Fibroblast of lung (primary cell): ENCODE measurements at regions not wholly inside any gene's neighbourhood (a gene's known extent, or its start where the extent isn't known, plus 50 kb on each side); places are given as distances from the start of the nearest gene placed in this dataset.

Source experiments
- DNase-seq, 2 donors: peaks; one replicate each; pipeline versions ENCODE4 v3.0.0 to v3.0.0-alpha.2; 2010; ENCODE audit warnings: low read depth in 2 of 2
- H2AFZ ChIP-seq: 2 replicates; pipeline ENCODE4 v1.5.1; 2012; ENCODE audit warnings: low read length, control low read depth, inconsistent platforms
- H3K27ac ChIP-seq: 2 replicates; pipeline ENCODE4 v1.5.1; 2011; ENCODE audit warnings: low read length, control low read depth; ENCODE audit not compliant: insufficient read depth
- H3K27me3 ChIP-seq: 2 replicates; pipeline ENCODE4 v1.5.1; 2011; ENCODE audit warnings: mild to moderate bottlenecking, low read length; ENCODE audit not compliant: control insufficient read depth, insufficient read depth
- H3K36me3 ChIP-seq: 2 replicates; pipeline ENCODE4 v1.5.1; 2011; ENCODE audit warnings: low read length; ENCODE audit not compliant: control insufficient read depth, insufficient read depth
- H3K4me1 ChIP-seq: 2 replicates; pipeline ENCODE4 v1.5.1; 2011; ENCODE audit warnings: low read length; ENCODE audit not compliant: control insufficient read depth, insufficient read depth; ENCODE audit errors: extremely low read depth
- H3K4me2 ChIP-seq: 2 replicates; pipeline ENCODE4 v1.5.1; 2011; ENCODE audit warnings: low read length, control low read depth; ENCODE audit not compliant: insufficient read depth; ENCODE audit errors: extremely low read depth
- H3K4me3 ChIP-seq, 4 experiments: fragments of 200-600 bp in 1 of 4; sonication (generic) in 1 of 4; replicated peaks in 1 of 4; 2 replicates each; pipeline ENCODE4 v1.5.1; 2011 to 2016; ENCODE audit warnings: low read length in 4 of 4, low read depth in 3 of 4, mild to moderate bottlenecking in 3 of 4, control low read depth in 2 of 4, inconsistent platforms in 1 of 4, mixed read lengths in 1 of 4; ENCODE audit not compliant: insufficient read depth in 1 of 4; ENCODE audit errors: control extremely low read depth in 1 of 4
- H3K79me2 ChIP-seq: 2 replicates; pipeline ENCODE4 v1.5.1; 2012; ENCODE audit warnings: mild to moderate bottlenecking, low read length, inconsistent platforms; ENCODE audit not compliant: control insufficient read depth, insufficient read depth
- H3K9ac ChIP-seq: 2 replicates; pipeline ENCODE4 v1.5.1; 2011; ENCODE audit warnings: mild to moderate bottlenecking, low read length, control low read depth; ENCODE audit not compliant: insufficient read depth
- H3K9me3 ChIP-seq: 2 replicates; pipeline ENCODE4 v1.5.1; 2012; ENCODE audit warnings: low read depth, low read length; ENCODE audit not compliant: control insufficient read depth, insufficient read depth
- H4K20me1 ChIP-seq: 2 replicates; pipeline ENCODE4 v1.5.1; 2011; ENCODE audit warnings: low read length; ENCODE audit not compliant: control insufficient read depth, insufficient read depth; ENCODE audit errors: extremely low read depth
- EZH2 ChIP-seq: IDR thresholded peaks from 2 replicates; pipeline ENCODE4 v1.5.1; 2012; ENCODE audit warnings: low read length, control low read depth, mild to moderate bottlenecking; ENCODE audit errors: missing control alignments
- TF ChIP-seq, protein P1 (sequence below), 2 donors: IDR thresholded peaks in 1 of 2; conservative IDR thresholded peaks in 1 of 2; 1 replicate in 1 of 2; 2 replicates in 1 of 2; pipeline ENCODE4 v1.5.1; 2011 to 2012; ENCODE audit warnings: low read length in 2 of 2, control low read depth in 1 of 2, inconsistent platforms in 1 of 2, low read depth in 1 of 2, mild to moderate bottlenecking in 1 of 2

DNA sequence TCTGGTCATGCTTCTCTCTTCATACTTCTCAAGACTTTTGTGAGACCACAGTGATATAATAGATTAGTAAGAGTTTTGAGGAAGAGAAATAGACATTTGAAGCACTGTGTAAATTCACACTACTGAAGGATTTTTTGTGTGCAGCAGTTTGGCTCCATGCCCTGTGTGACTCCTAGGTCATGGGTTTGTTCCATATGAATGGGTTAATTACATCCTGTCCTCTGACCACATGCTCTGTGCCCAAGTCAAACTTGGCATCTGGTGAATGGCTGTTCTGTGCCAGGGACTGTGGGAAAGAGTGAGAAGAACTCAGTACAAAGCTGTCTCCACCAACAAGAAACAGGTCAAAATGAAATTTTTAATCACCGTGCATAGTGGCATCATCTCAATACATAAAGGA lies 304.0 kb downstream of the LNPK start:
- Histone ChIP-seq H2AFZ (no peak overlapping the region), H3K4me2 (no peak overlapping the region), H3K4me1 (no peaks in the 10 kb centered on the region), H3K4me3 (no peak overlapping the region), H3K27ac (no peak overlapping the region), H3K36me3 (no peaks in the 10 kb centered on the region), H3K27me3 (no peaks in the 10 kb centered on the region), H3K9ac (no peak overlapping the region), H3K79me2 (no peaks in the 10 kb centered on the region), H3K9me3 (no peaks in the 10 kb centered on the region), H4K20me1 (no peaks in the 10 kb centered on the region)
- TF ChIP-seq EZH2, result no peak
- TF ChIP-seq, protein P1, sequence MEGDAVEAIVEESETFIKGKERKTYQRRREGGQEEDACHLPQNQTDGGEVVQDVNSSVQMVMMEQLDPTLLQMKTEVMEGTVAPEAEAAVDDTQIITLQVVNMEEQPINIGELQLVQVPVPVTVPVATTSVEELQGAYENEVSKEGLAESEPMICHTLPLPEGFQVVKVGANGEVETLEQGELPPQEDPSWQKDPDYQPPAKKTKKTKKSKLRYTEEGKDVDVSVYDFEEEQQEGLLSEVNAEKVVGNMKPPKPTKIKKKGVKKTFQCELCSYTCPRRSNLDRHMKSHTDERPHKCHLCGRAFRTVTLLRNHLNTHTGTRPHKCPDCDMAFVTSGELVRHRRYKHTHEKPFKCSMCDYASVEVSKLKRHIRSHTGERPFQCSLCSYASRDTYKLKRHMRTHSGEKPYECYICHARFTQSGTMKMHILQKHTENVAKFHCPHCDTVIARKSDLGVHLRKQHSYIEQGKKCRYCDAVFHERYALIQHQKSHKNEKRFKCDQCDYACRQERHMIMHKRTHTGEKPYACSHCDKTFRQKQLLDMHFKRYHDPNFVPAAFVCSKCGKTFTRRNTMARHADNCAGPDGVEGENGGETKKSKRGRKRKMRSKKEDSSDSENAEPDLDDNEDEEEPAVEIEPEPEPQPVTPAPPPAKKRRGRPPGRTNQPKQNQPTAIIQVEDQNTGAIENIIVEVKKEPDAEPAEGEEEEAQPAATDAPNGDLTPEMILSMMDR (conservative IDR thresholded peaks at IDR 0.05 in 1 of 2, IDR thresholded peaks at IDR 0.05 in 1 of 2; ENCODE audit: low read depth in 1 of 2, low read length in 2 of 2), result no peak
- no peak for DNase-seq

DNA sequence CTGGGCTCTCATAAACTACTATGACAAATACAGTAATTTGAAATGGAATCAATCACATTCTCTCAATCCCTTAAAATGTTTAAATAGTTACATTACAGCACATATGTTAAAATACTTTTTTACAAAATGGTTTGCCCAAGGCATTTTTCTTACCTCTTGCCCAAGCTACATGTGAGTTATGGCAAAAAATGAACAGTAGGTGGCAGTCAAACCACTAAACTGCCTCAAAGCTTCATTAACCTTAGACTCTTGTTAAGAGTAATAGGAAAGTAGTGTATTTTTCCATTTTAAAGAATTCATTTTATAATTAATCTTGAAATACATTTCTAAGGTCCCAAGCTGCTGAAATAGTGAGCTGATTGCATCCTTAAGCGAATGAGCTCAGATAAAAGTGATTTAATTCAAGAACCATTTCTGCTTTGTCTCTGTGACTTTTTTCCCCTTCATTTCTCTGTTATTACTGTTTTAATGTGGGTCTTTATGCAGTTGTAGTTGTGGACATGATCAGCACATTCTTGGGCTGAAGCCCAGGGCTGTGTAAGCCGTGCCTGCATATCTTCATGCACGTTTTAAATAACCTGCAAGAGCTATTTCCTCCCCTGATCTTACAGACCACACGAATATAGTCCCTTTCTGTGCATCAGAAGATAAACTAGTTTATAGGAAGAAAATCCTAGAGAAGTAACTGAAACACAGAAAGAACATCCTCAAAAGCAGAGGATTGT lies 311.8 kb downstream of the LNPK start:
- no peak overlapping the region for H3K9ac ChIP-seq
- no peaks in the 10 kb centered on the region for H3K27me3 ChIP-seq
- no peak overlapping the region for H2AFZ ChIP-seq
- H3K36me3 ChIP-seq, result no peaks in the 10 kb centered on the region
- peak; percentile 54 to 83 for DNase-seq
- no peak for TF ChIP-seq EZH2
- TF ChIP-seq, protein P1 (conservative IDR thresholded peaks at IDR 0.05 in 1 of 2, IDR thresholded peaks at IDR 0.05 in 1 of 2; ENCODE audit: low read depth in 1 of 2, low read length in 2 of 2), result peak; percentile 75 to 80
- no peaks in the 10 kb centered on the region for H4K20me1 ChIP-seq
- H3K9me3 ChIP-seq, result no peaks in the 10 kb centered on the region
- no peaks in the 10 kb centered on the region for H3K4me1 ChIP-seq
- H3K4me2 ChIP-seq, result no peak overlapping the region
- no peak overlapping the region for H3K4me3 ChIP-seq
- no peaks in the 10 kb centered on the region for H3K79me2 ChIP-seq
- no peak overlapping the region for H3K27ac ChIP-seq

DNA sequence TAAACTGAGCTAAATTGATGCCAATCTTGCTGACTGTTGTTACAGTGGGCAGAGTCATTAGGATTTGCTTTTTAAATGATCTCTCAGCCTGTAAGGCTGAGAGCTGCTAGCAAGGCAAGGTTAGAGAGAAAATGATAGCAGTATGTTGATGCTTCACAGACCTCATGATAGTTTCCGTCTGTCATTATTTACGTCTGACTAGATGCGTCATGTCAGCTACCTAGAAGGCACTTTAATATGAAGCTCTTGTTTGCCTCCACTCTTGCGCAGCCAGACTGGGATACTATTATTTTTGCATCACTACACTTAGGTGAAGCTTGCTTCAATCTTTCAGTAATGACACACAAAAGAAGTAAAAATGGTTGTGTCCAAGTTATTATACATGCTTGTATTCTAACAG lies 313.8 kb downstream of the LNPK start:
- Histone ChIP-seq H3K79me2 (no peaks in the 10 kb centered on the region), H3K4me1 (no peaks in the 10 kb centered on the region), H3K4me3 (no peak overlapping the region), H3K9ac (no peak overlapping the region), H3K27me3 (no peaks in the 10 kb centered on the region), H3K9me3 (no peaks in the 10 kb centered on the region), H3K4me2 (no peak overlapping the region), H3K36me3 (no peaks in the 10 kb centered on the region), H3K27ac (no peak overlapping the region), H4K20me1 (no peaks in the 10 kb centered on the region), H2AFZ (no peak overlapping the region)
- no peak for DNase-seq
- TF ChIP-seq, protein P1 (conservative IDR thresholded peaks at IDR 0.05 in 1 of 2, IDR thresholded peaks at IDR 0.05 in 1 of 2; ENCODE audit: low read depth in 1 of 2, low read length in 2 of 2), result no peak
- TF ChIP-seq EZH2, result no peak
